B cell (primary cell): ENCODE measurements at regions not wholly inside any gene's neighbourhood (a gene's known extent, or its start where the extent isn't known, plus 50 kb on each side); places are given as distances from the start of the nearest gene placed in this dataset.

Source experiments
- ATAC-seq: fragments of 200-7000 bp; cut with Tn5 transposase; one replicate; pipeline ENCODE4 v1.10.0; 2021; ENCODE audit warnings: low read depth, mild to moderate bottlenecking, moderate number of reproducible peaks, moderate library complexity
- CTCF ChIA-PET: fragments of 350-600 bp; sonication (Branson Sonifier 250); formaldehyde crosslinking; loops from one replicate; lab custom pipeline; 2021; ENCODE audit warnings: antibody characterized with exemption, inconsistent platforms; lab: Charles Lee
- POLR2A ChIA-PET: fragments of 350-600 bp; sonication (Branson Sonifier 250); formaldehyde crosslinking; loops from one replicate; lab custom pipeline; 2021; ENCODE audit warnings: antibody characterized with exemption; lab: Charles Lee
- DNase-seq: peaks from one replicate; pipeline ENCODE4 v3.0.0; 2013
- H2AFZ ChIP-seq: 2 replicates; pipeline ENCODE4 v1.6.1; 2012; ENCODE audit warnings: mild to moderate bottlenecking, low read depth, low read length; ENCODE audit not compliant: insufficient read depth, poor library complexity, severe bottlenecking
- H3K27ac ChIP-seq, 2 donors: 1 replicate in 1 of 2; 2 replicates in 1 of 2; pipeline ENCODE4 v1.5.1; 2012 to 2013; ENCODE audit warnings: low read length in 2 of 2, mild to moderate bottlenecking in 2 of 2, moderate library complexity in 1 of 2
- H3K27me3 ChIP-seq, 4 experiments: fragments of 200-600 bp in 1 of 4; sonication (generic) in 1 of 4; replicated peaks in 1 of 4; 1 replicate in 2 of 4; 2 replicates in 2 of 4; pipeline versions ENCODE4 v1.6.1 to v1.7.0; 2013 to 2016; ENCODE audit warnings: low read length in 3 of 4, mild to moderate bottlenecking in 2 of 4, mixed read lengths in 1 of 4, moderate library complexity in 1 of 4; ENCODE audit not compliant: insufficient read depth in 4 of 4, control insufficient read depth in 3 of 4; ENCODE audit errors: control extremely low read depth in 1 of 4
- H3K36me3 ChIP-seq, 2 experiments: replicated peaks in 1 of 2; 1 replicate in 1 of 2; 2 replicates in 1 of 2; pipeline versions ENCODE4 v1.6.1 to v1.7.1; 2013; ENCODE audit warnings: low read length in 1 of 2; ENCODE audit not compliant: insufficient read depth in 2 of 2, control insufficient read depth in 1 of 2; ENCODE audit errors: control extremely low read depth in 1 of 2, extremely low read depth in 1 of 2
- H3K4me1 ChIP-seq, 2 donors: fragments of 200-600 bp in 1 of 2; sonication (generic) in 1 of 2; 1 replicate in 1 of 2; 2 replicates in 1 of 2; pipeline versions ENCODE4 v1.5.1 to v1.6.1; 2013 to 2017; ENCODE audit warnings: low read length in 2 of 2; ENCODE audit not compliant: control insufficient read depth in 2 of 2, insufficient read depth in 2 of 2
- H3K4me2 ChIP-seq: replicated peaks from 2 replicates; pipeline ENCODE3; 2012; ENCODE audit warnings: mild to moderate bottlenecking, low read depth, low read length; ENCODE audit not compliant: poor library complexity, severe bottlenecking
- H3K4me3 ChIP-seq, 5 experiments: fragments of 200-600 bp in 1 of 5; sonication (generic) in 1 of 5; 1 replicate in 3 of 5; 2 replicates in 2 of 5; pipeline versions ENCODE4 v1.5.1 to v1.7.0; 2011 to 2016; ENCODE audit warnings: low read length in 4 of 5, mild to moderate bottlenecking in 4 of 5, low read depth in 2 of 5, control low read depth in 1 of 5, moderate library complexity in 1 of 5; ENCODE audit not compliant: insufficient read depth in 1 of 5; ENCODE audit errors: control extremely low read depth in 1 of 5, extremely low read depth in 1 of 5
- H3K79me2 ChIP-seq: fragments of 200-600 bp; sonication (generic); one replicate; pipeline ENCODE4 v1.6.0; 2016; ENCODE audit warnings: low read length; ENCODE audit not compliant: control insufficient read depth, insufficient read depth
- H3K9ac ChIP-seq: fragments of 200-600 bp; sonication (generic); 2 replicates; pipeline ENCODE4 v1.6.1; 2017; ENCODE audit warnings: mild to moderate bottlenecking, low read length, moderate library complexity
- H3K9me3 ChIP-seq, 3 donors: one replicate each; pipeline versions ENCODE4 v1.6.1 to v1.7.1; 2013; ENCODE audit warnings: low read length in 2 of 3; ENCODE audit not compliant: control insufficient read depth in 2 of 3, insufficient read depth in 1 of 3; ENCODE audit errors: control extremely low read depth in 1 of 3
- H4K20me1 ChIP-seq: 2 replicates; pipeline ENCODE4 v1.6.0; 2012; ENCODE audit warnings: mild to moderate bottlenecking, low read length; ENCODE audit not compliant: insufficient read depth, control insufficient read depth, poor library complexity, severe bottlenecking
- H3K27ac Mint-ChIP-seq: one replicate; pipeline ENCODE4 v1.8.0; 2021; ENCODE audit warnings: mixed read lengths
- H3K27me3 Mint-ChIP-seq: one replicate; pipeline ENCODE4 v1.8.0; 2021; ENCODE audit warnings: mixed read lengths
- H3K4me1 Mint-ChIP-seq: one replicate; pipeline ENCODE4 v1.8.0; 2021; ENCODE audit warnings: mixed read lengths
- H3K4me3 Mint-ChIP-seq: one replicate; pipeline ENCODE4 v1.8.0; 2021; ENCODE audit warnings: mixed read lengths
- H3K9me3 Mint-ChIP-seq: one replicate; pipeline ENCODE4 v1.8.0; 2022; ENCODE audit warnings: mixed read lengths; ENCODE audit not compliant: insufficient read depth
- EZH2 ChIP-seq: IDR thresholded peaks from 2 replicates; pipeline ENCODE4 v1.6.1; 2012; ENCODE audit warnings: borderline replicate concordance, low read depth, mild to moderate bottlenecking, moderate library complexity, low read length; ENCODE audit not compliant: insufficient read depth, poor library complexity, severe bottlenecking
- WGBS: methylation state at CpG from one replicate; pipeline ENCODE4 v1.1.5; 2013; ENCODE audit warnings: missing lambda C conversion rate; ENCODE audit not compliant: insufficient coverage; 5-methylcytosine and 5-hydroxymethylcytosine counted together
- intact Hi-C: fragments of 100-400 bp; cut with micrococcal nuclease; formaldehyde crosslinking; loops from one replicate; pipeline ENCODE4 v1.10.0; 2022
- TF ChIP-seq, protein P1 (sequence below): fragments of 200-600 bp; IDR thresholded peaks from one replicate; pipeline ENCODE4 v1.8.0; 2022; ENCODE audit warnings: antibody characterized with exemption, mild to moderate bottlenecking

DNA sequence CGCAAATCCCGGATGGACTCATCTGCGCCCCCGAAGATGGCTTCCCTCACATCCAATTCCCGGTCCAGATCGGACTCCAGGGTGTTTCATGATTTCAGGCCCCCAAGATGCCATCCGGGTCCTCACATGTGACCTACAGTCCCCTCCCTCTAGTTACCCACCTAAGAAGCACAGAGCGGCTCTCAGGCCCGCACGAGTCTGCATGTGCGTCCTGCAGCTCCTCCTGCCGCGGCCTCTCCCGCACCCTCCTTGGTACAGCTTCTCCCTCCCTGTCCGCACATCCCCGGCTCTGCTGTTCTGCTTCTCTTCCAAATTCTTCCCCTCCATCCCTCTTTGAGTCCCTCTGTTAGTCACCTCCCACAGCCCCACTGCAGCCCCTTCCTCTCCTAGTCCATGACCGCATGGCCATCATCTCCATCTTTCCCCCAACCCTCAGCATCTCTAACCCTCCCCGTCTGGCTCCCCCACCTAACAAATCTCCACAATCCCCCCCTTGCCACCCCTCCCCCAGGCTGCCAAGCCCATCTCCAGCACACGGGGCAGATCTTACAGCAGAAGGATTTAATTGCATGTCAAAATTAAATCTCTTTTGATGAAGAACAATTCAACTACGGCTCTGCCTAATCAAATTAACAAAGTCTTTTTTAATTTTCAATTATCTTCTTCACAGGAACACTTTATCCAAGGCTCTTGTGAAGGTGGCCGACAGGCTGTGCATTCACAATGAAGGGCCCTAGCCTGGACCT, 231.0 kb downstream of the RBFOX3 start:
- Histone ChIP-seq H3K36me3 (no peaks in the 10 kb centered on the region), H3K4me1 (no peaks in the 10 kb centered on the region), H3K27ac (no peak overlapping the region), H3K4me2 (no peak overlapping the region), H3K9me3 (peaks cover 0 to 6% (median 0%) of the 10 kb centered on the region in 3 donors), H3K79me2 (no peaks in the 10 kb centered on the region), H2AFZ (no peak overlapping the region), H4K20me1 (no peaks in the 10 kb centered on the region), H3K9ac (no peak overlapping the region), H3K4me3 (no peak overlapping the region), H3K27me3 (peaks cover 0 to 2% (median 0%) of the 10 kb centered on the region in 4 experiments)
- intact Hi-C loops, result no loop called here
- TF ChIP-seq EZH2, result no peak
- TF ChIP-seq, protein P1, sequence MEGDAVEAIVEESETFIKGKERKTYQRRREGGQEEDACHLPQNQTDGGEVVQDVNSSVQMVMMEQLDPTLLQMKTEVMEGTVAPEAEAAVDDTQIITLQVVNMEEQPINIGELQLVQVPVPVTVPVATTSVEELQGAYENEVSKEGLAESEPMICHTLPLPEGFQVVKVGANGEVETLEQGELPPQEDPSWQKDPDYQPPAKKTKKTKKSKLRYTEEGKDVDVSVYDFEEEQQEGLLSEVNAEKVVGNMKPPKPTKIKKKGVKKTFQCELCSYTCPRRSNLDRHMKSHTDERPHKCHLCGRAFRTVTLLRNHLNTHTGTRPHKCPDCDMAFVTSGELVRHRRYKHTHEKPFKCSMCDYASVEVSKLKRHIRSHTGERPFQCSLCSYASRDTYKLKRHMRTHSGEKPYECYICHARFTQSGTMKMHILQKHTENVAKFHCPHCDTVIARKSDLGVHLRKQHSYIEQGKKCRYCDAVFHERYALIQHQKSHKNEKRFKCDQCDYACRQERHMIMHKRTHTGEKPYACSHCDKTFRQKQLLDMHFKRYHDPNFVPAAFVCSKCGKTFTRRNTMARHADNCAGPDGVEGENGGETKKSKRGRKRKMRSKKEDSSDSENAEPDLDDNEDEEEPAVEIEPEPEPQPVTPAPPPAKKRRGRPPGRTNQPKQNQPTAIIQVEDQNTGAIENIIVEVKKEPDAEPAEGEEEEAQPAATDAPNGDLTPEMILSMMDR, result no peak
- Mint-ChIP-seq H3K27me3 (peaks cover 33% of the 10 kb centered on the region), H3K27ac (no peak overlapping the region), H3K9me3 (no peaks in the 10 kb centered on the region), H3K4me1 (no peaks in the 10 kb centered on the region), H3K4me3 (no peak overlapping the region)
- POLR2A ChIA-PET, result no interaction called here
- DNase-seq, result no peak
- WGBS, result 83% methylated on average over 21 of the region's 21 CpGs
- CTCF ChIA-PET, result interaction anchor here (2.1 kb wide), 1 partner anchor 12 kb away, joined by 8 read pairs; no protein-coding TSS in a partner anchor
- no peak for ATAC-seq

DNA sequence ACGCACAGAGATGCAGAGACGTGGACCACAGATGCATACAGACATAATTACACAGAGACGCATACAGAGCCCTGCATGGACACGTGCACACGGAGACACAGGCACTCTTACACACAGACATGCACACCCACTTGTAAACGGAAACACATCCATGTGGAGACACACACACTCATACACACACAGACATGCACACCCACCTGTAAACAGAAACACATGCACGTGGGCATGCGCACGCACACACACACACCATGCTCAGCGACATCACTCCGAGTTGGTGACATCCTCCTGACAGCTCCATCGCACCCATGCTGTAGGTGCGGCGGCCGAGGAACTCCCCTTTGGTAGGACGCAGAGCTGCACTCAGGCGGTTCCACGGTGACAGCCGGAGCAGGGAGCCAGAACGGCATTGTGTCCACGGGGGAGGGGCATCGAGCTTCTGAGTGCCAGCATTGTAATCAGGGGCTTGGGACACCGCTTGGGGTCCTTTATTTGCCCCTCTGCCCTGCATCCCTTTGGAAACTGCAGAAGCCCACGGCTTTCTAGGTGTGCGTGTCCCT, 233.5 kb downstream of the RBFOX3 start:
- Histone ChIP-seq H3K4me1 (no peaks in the 10 kb centered on the region), H3K79me2 (no peaks in the 10 kb centered on the region), H2AFZ (no peak overlapping the region), H3K9ac (no peak overlapping the region), H4K20me1 (no peaks in the 10 kb centered on the region), H3K36me3 (no peaks in the 10 kb centered on the region), H3K9me3 (no peaks in the 10 kb centered on the region), H3K27ac (no peak overlapping the region), H3K4me3 (no peak overlapping the region), H3K4me2 (no peak overlapping the region), H3K27me3 (peaks cover 0 to 3% (median under 1%) of the 10 kb centered on the region in 4 experiments)
- no peak overlapping the region for H3K4me3 Mint-ChIP-seq
- H3K9me3 Mint-ChIP-seq, result no peaks in the 10 kb centered on the region
- no peak for ATAC-seq
- H3K27ac Mint-ChIP-seq, result no peak overlapping the region
- H3K4me1 Mint-ChIP-seq, result no peaks in the 10 kb centered on the region
- peaks cover 38% of the 10 kb centered on the region for H3K27me3 Mint-ChIP-seq
- ChIA-PET CTCF (interaction anchor here (0.6 kb wide), 1 partner anchor 15 kb away, joined by 3 read pairs; no protein-coding TSS in a partner anchor), POLR2A (no interaction called here)
- WGBS, result 81% methylated on average over 25 of the region's 25 CpGs
- no peak for TF ChIP-seq EZH2
- TF ChIP-seq, protein P1, result no peak
- no peak for DNase-seq
- intact Hi-C loops, result no loop called here
